HepG2 (cell line): ENCODE measurements at regions not wholly inside any gene's neighbourhood (a gene's known extent, or its start where the extent isn't known, plus 50 kb on each side); places are given as distances from the start of the nearest gene placed in this dataset.

ENCODE experiments used
- ATAC-seq: fragments of 200-7000 bp; cut with Tn5 transposase; 3 replicates; pipeline ENCODE4 v1.9.1; 2020; ENCODE audit warnings: mild to moderate bottlenecking, moderate library complexity
- BruUV-seq: library from RNA; stranded (reverse); fragments of 400-500 nt; replicated peaks from 2 replicates; lab custom pipeline; 2021; lab: Mats Ljungman, UMichigan
- CTCF ChIA-PET: fragments of 300-600 bp; formaldehyde crosslinking; extraction: SDS; loops from one replicate; lab custom pipeline; 2021; ENCODE audit warnings: low total read pairs, inconsistent platforms, low intra/inter-chr PET ratio; lab: Yijun Ruan, JAX
- POLR2A ChIA-PET: fragments of 350-600 bp; sonication (Branson Sonifier 250); formaldehyde crosslinking; loops from one replicate; lab custom pipeline; 2020; ENCODE audit warnings: antibody characterized with exemption, inconsistent platforms; lab: Yijun Ruan, JAX
- DNase-seq: peaks from one replicate; pipeline ENCODE4 v3.0.0-alpha.2; 2015; ENCODE audit warnings: low spot score
- FAIRE-seq: peaks from 3 replicates; lab custom pipeline; 2011; peaks lifted over from hg19 to GRCh38; lab: Jason Lieb, UNC
- H2AFZ ChIP-seq: one replicate; pipeline ENCODE4 v1.6.1; 2011; ENCODE audit warnings: low read length, inconsistent platforms
- H3K27ac ChIP-seq: fragments of 300-600 bp; 3 replicates; pipeline ENCODE4 v1.8.0; 2011; ENCODE audit warnings: mixed run types, mild to moderate bottlenecking, mixed read lengths, low read length, inconsistent platforms; ENCODE audit not compliant: insufficient read depth; ENCODE audit errors: extremely low read length
- H3K27me3 ChIP-seq, 2 experiments: fragments of 200-600 bp in 1 of 2; 2 replicates in 1 of 2; 3 replicates in 1 of 2; pipeline versions ENCODE4 v1.6.0 to v1.8.0; 2011; ENCODE audit warnings: low read length in 2 of 2, mild to moderate bottlenecking in 2 of 2, moderate library complexity in 2 of 2, inconsistent platforms in 1 of 2; ENCODE audit not compliant: insufficient read depth in 2 of 2, control insufficient read depth in 1 of 2
- H3K36me3 ChIP-seq, 2 experiments: fragments of 200-600 bp in 1 of 2; replicated peaks in 1 of 2; 2 replicates in 1 of 2; 3 replicates in 1 of 2; pipeline versions ENCODE4 v1.5.1 to v1.8.0; 2011; ENCODE audit warnings: low read length in 2 of 2, inconsistent platforms in 1 of 2; ENCODE audit not compliant: insufficient read depth in 2 of 2, control insufficient read depth in 1 of 2
- H3K4me1 ChIP-seq: 2 replicates; pipeline ENCODE4 v1.5.1; 2012; ENCODE audit warnings: low read length, inconsistent platforms; ENCODE audit not compliant: insufficient read depth
- H3K4me2 ChIP-seq: 2 replicates; pipeline ENCODE4 v1.6.0; 2011; ENCODE audit warnings: low read depth, low read length, inconsistent platforms
- H3K4me3 ChIP-seq, 3 experiments: fragments of 200-600 bp in 1 of 3; sonication (generic), shearing (Covaris generic) in 1 of 3; replicated peaks in 1 of 3; 2 replicates each; pipeline ENCODE4 v1.5.1; 2011 to 2016; ENCODE audit warnings: low read length in 3 of 3, inconsistent platforms in 2 of 3, low read depth in 2 of 3, mild to moderate bottlenecking in 2 of 3, control low read depth in 1 of 3, mixed read lengths in 1 of 3; ENCODE audit not compliant: insufficient read depth in 1 of 3
- H3K79me2 ChIP-seq: one replicate; pipeline ENCODE4 v1.6.1; 2011; ENCODE audit warnings: low read length, inconsistent platforms; ENCODE audit not compliant: insufficient read depth
- H3K9ac ChIP-seq: 2 replicates; pipeline ENCODE4 v1.6.0; 2011; ENCODE audit warnings: mild to moderate bottlenecking, low read depth, low read length, inconsistent platforms; ENCODE audit not compliant: insufficient read depth
- H3K9me3 ChIP-seq: 2 replicates; pipeline ENCODE4 v1.5.1; 2012; ENCODE audit warnings: mild to moderate bottlenecking, low read length
- H4K20me1 ChIP-seq: 2 replicates; pipeline ENCODE4 v1.6.0; 2011; ENCODE audit warnings: inconsistent platforms, mild to moderate bottlenecking, low read length, moderate library complexity; ENCODE audit not compliant: insufficient read depth
- ASH2L ChIP-seq: fragments of 300-600, 200-600 bp; sonication (generic); IDR thresholded peaks from 2 replicates; pipeline ENCODE4 v1.7.0; 2017; ENCODE audit warnings: low read depth, mild to moderate bottlenecking, moderate library complexity, mixed read lengths, low read length; ENCODE audit not compliant: insufficient read length
- CHD2 ChIP-seq: IDR thresholded peaks from 2 replicates; pipeline ENCODE4 v1.6.1; 2011; ENCODE audit warnings: low read depth, low read length, improper control_type of control experiment
- DNMT3B ChIP-seq: conservative IDR thresholded peaks from 2 replicates; pipeline ENCODE4 v1.6.1; 2016; ENCODE audit warnings: missing biosample characterization, control low read depth
- KLF6 ChIP-seq: IDR thresholded peaks from 2 replicates; pipeline ENCODE4 v1.8.0; 2016; ENCODE audit warnings: missing biosample characterization, missing genetic modification reagents
- MATR3 ChIP-seq: sonication (generic); formaldehyde crosslinking; IDR thresholded peaks from 2 replicates; pipeline ENCODE4 v1.4.0; 2020; ENCODE audit warnings: missing genetic modification reagents
- NFE2L2 ChIP-seq: fragments of 150-350 bp; IDR thresholded peaks from 2 replicates; pipeline ENCODE4 v1.6.1; 2014; ENCODE audit warnings: low read length
- RFX1 ChIP-seq: fragments of 450-650 bp; IDR thresholded peaks from 2 replicates; pipeline ENCODE4 v1.6.1; 2017
- SP2 ChIP-seq: sonication (generic); formaldehyde crosslinking; IDR thresholded peaks from 2 replicates; pipeline ENCODE4 v1.5.1; 2020; ENCODE audit warnings: mild to moderate bottlenecking, missing genetic modification reagents
- TGIF2 ChIP-seq: IDR thresholded peaks from 2 replicates; pipeline ENCODE4 v1.6.1; 2016; ENCODE audit warnings: control low read depth, missing compliant biosample characterization
- ZNF263 ChIP-seq: sonication (generic); formaldehyde crosslinking; IDR thresholded peaks from 2 replicates; pipeline ENCODE4 v1.4.0; 2020; ENCODE audit warnings: missing genetic modification reagents
- ZNF33A ChIP-seq: sonication (generic); formaldehyde crosslinking; IDR thresholded peaks from 2 replicates; pipeline ENCODE4 v1.5.1; 2020; ENCODE audit warnings: missing genetic modification reagents, mild to moderate bottlenecking, moderate library complexity, borderline replicate concordance
- ZNF780A ChIP-seq: sonication (generic); formaldehyde crosslinking; IDR thresholded peaks from 2 replicates; pipeline ENCODE4 v1.8.0; 2022; ENCODE audit warnings: mild to moderate bottlenecking, missing genetic modification reagents, moderate library complexity
- WGBS: methylation state at CpG from one replicate; pipeline ENCODE4 v1.1.6; 2017; ENCODE audit warnings: low lambda C conversion rate; 5-methylcytosine and 5-hydroxymethylcytosine counted together
- in situ Hi-C: cut with HindIII; loops from 2 replicates; pipeline ENCODE4 v1.10.0; 2017; ENCODE audit warnings: low pct_unique_long_range_greater_than_20kb; ENCODE audit not compliant: extremely low pct_ligation_motif_present
- intact Hi-C: fragments of 100-400 bp; cut with micrococcal nuclease; formaldehyde crosslinking; loops from one replicate; pipeline ENCODE4 v1.10.0; 2022; ENCODE audit not compliant: unreplicated experiment
- TF ChIP-seq, protein P1 (sequence below): sonication (generic); formaldehyde crosslinking; IDR thresholded peaks from 2 replicates; pipeline ENCODE4 v1.5.0; 2020; ENCODE audit warnings: missing genetic modification reagents
- TF ChIP-seq, protein P2 (sequence below): sonication (generic); formaldehyde crosslinking; IDR thresholded peaks from 2 replicates; pipeline ENCODE4 v1.4.0; 2020; ENCODE audit warnings: mild to moderate bottlenecking, missing genetic modification reagents
- TF ChIP-seq, protein P3 (sequence below): sonication (generic); formaldehyde crosslinking; IDR thresholded peaks from 2 replicates; pipeline ENCODE4 v1.4.0; 2020; ENCODE audit warnings: missing genetic modification reagents
- TF ChIP-seq, protein P4 (sequence below): sonication (generic); formaldehyde crosslinking; IDR thresholded peaks from 2 replicates; pipeline ENCODE4 v1.4.0; 2020; ENCODE audit warnings: missing genetic modification reagents

DNA sequence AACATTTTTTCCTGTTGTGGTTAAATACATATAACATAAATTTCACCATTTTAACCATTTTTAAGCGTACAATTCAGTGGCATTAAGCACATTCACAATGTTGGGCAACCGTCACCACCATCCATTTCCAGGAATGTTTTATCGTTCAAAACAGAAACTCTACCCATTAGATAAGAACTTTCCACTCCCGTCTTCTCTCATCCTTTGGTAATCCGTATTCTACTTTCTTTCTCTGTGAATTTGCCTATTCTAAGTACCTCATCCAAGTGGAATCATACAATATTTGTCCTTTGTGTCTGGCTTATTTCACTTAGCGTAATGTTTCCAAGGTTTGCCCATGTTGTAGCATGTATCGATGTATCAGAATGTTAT lies 336.0 kb downstream of the RRAGC start (continued):
- TF ChIP-seq ZNF33A (no peak), NFE2L2 (no peak), DNMT3B (CRISPR knock-in tag) (no peak), MATR3 (CRISPR knock-in tag) (no peak), ZNF263 (CRISPR knock-in tag) (no peak)
- TF ChIP-seq, protein P1, sequence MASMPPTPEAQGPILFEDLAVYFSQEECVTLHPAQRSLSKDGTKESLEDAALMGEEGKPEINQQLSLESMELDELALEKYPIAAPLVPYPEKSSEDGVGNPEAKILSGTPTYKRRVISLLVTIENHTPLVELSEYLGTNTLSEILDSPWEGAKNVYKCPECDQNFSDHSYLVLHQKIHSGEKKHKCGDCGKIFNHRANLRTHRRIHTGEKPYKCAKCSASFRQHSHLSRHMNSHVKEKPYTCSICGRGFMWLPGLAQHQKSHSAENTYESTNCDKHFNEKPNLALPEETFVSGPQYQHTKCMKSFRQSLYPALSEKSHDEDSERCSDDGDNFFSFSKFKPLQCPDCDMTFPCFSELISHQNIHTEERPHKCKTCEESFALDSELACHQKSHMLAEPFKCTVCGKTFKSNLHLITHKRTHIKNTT = no peak

DNA sequence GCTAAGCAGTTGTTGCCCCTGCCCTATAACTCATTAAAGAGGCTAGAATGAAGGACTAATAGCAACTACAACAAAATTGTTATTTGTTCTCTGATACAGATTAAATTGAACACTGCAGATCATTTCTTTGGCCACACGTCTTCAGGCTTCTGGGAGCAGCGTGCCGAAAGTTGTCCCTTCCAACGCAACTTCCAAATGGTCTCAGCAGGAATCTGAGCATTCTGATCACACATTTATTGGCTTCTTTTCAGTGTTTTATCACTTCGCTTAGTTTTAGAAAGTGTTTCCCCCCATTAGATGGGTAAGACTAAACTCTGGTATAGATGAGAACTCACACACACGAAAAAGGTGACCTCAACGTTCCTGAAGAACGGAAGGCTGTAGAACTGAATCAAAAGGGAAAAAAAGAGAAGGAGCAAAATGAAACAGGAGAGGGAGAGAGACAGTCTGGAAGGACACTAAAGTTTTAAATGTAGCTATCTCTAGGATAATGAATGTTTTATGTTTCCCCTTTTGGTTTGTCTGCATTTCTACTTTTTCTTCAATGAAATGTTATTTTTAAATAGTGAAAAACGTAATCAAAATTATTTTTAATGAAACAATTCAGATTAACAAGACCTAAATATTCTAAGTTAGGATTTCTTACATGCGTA lies 336.5 kb downstream of the RRAGC start:
- Histone ChIP-seq H3K36me3 (no peaks in the 10 kb centered on the region), H3K4me3 (no peak overlapping the region), H3K9ac (no peak overlapping the region), H2AFZ (no peak overlapping the region), H3K79me2 (no peaks in the 10 kb centered on the region), H4K20me1 (no peaks in the 10 kb centered on the region), H3K27ac (no peak overlapping the region), H3K4me2 (no peak overlapping the region), H3K27me3 (peaks cover 0 to 9% of the 10 kb centered on the region in 2 experiments; a peak in 3 of 5 replicates), H3K9me3 (no peaks in the 10 kb centered on the region), H3K4me1 (no peaks in the 10 kb centered on the region)
- WGBS = 44% methylated on average over 10 of the region's 10 CpGs
- no peak for FAIRE-seq
- BruUV-seq = no TSS peak
- intact Hi-C loops (no loop called here), in situ Hi-C loops (no loop called here)
- DNase-seq = no peak
- ATAC-seq = no peak
- TF ChIP-seq, protein P2, sequence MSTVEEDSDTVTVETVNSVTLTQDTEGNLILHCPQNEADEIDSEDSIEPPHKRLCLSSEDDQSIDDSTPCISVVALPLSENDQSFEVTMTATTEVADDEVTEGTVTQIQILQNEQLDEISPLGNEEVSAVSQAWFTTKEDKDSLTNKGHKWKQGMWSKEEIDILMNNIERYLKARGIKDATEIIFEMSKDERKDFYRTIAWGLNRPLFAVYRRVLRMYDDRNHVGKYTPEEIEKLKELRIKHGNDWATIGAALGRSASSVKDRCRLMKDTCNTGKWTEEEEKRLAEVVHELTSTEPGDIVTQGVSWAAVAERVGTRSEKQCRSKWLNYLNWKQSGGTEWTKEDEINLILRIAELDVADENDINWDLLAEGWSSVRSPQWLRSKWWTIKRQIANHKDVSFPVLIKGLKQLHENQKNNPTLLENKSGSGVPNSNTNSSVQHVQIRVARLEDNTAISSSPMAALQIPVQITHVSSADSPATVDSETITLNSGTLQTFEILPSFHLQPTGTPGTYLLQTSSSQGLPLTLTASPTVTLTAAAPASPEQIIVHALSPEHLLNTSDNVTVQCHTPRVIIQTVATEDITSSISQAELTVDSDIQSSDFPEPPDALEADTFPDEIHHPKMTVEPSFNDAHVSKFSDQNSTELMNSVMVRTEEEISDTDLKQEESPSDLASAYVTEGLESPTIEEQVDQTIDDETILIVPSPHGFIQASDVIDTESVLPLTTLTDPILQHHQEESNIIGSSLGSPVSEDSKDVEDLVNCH (CRISPR knock-in tag) = no peak
- TF ChIP-seq NFE2L2 (no peak), KLF6 (CRISPR knock-in tag) (no peak), RFX1 (no peak), CHD2 (no peak), TGIF2 (CRISPR knock-in tag) (no peak), ZNF780A (CRISPR knock-in tag) (no peak), ASH2L (no peak), SP2 (CRISPR knock-in tag) (no peak)
- TF ChIP-seq, protein P3, sequence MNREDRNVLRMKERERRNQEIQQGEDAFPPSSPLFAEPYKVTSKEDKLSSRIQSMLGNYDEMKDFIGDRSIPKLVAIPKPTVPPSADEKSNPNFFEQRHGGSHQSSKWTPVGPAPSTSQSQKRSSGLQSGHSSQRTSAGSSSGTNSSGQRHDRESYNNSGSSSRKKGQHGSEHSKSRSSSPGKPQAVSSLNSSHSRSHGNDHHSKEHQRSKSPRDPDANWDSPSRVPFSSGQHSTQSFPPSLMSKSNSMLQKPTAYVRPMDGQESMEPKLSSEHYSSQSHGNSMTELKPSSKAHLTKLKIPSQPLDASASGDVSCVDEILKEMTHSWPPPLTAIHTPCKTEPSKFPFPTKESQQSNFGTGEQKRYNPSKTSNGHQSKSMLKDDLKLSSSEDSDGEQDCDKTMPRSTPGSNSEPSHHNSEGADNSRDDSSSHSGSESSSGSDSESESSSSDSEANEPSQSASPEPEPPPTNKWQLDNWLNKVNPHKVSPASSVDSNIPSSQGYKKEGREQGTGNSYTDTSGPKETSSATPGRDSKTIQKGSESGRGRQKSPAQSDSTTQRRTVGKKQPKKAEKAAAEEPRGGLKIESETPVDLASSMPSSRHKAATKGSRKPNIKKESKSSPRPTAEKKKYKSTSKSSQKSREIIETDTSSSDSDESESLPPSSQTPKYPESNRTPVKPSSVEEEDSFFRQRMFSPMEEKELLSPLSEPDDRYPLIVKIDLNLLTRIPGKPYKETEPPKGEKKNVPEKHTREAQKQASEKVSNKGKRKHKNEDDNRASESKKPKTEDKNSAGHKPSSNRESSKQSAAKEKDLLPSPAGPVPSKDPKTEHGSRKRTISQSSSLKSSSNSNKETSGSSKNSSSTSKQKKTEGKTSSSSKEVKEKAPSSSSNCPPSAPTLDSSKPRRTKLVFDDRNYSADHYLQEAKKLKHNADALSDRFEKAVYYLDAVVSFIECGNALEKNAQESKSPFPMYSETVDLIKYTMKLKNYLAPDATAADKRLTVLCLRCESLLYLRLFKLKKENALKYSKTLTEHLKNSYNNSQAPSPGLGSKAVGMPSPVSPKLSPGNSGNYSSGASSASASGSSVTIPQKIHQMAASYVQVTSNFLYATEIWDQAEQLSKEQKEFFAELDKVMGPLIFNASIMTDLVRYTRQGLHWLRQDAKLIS = no peak
- TF ChIP-seq, protein P4, sequence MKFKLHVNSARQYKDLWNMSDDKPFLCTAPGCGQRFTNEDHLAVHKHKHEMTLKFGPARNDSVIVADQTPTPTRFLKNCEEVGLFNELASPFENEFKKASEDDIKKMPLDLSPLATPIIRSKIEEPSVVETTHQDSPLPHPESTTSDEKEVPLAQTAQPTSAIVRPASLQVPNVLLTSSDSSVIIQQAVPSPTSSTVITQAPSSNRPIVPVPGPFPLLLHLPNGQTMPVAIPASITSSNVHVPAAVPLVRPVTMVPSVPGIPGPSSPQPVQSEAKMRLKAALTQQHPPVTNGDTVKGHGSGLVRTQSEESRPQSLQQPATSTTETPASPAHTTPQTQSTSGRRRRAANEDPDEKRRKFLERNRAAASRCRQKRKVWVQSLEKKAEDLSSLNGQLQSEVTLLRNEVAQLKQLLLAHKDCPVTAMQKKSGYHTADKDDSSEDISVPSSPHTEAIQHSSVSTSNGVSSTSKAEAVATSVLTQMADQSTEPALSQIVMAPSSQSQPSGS = no peak
- CTCF ChIA-PET = no interaction called here
- POLR2A ChIA-PET = no interaction called here
